Natural killer cell (primary cell): ENCODE measurements at regions not wholly inside any gene's neighbourhood (a gene's known extent, or its start where the extent isn't known, plus 50 kb on each side); places are given as distances from the start of the nearest gene placed in this dataset.
"Not testable (repeated sequence)": the region's sequence is repeated elsewhere in the genome, so short reads cannot be mapped to it uniquely, and the experiment has no call there.

ENCODE experiments used
- ATAC-seq, 3 donors: fragments of 150-1000 bp in 2 of 3; fragments of 200-7000 bp in 1 of 3; cut with Tn5 transposase; 1 replicate in 1 of 3; 2 replicates in 2 of 3; pipeline ENCODE4 v1.10.0; 2021; ENCODE audit warnings: mild to moderate bottlenecking in 2 of 3, moderate library complexity in 2 of 3
- DNase-seq, 2 donors: peaks; one replicate each; pipeline versions ENCODE4 v3.0.0 to v3.0.0-alpha.2; 2013 to 2021; ENCODE audit warnings: mixed read lengths in 1 of 2
- H3K27ac ChIP-seq: one replicate; pipeline ENCODE4 v1.5.1; 2013; ENCODE audit warnings: mild to moderate bottlenecking, low read length
- H3K27me3 ChIP-seq: one replicate; pipeline ENCODE4 v1.6.1; 2013; ENCODE audit warnings: low read length; ENCODE audit not compliant: control insufficient read depth, insufficient read depth
- H3K36me3 ChIP-seq: one replicate; pipeline ENCODE4 v1.6.1; 2013; ENCODE audit warnings: low read length; ENCODE audit not compliant: control insufficient read depth, insufficient read depth
- H3K4me1 ChIP-seq: one replicate; pipeline ENCODE4 v1.6.1; 2013; ENCODE audit warnings: low read length; ENCODE audit not compliant: control insufficient read depth, insufficient read depth
- H3K4me3 ChIP-seq: one replicate; pipeline ENCODE4 v1.5.1; 2013; ENCODE audit warnings: low read length
- H3K9me3 ChIP-seq: one replicate; pipeline ENCODE4 v1.6.1; 2013; ENCODE audit warnings: low read length; ENCODE audit not compliant: control insufficient read depth, insufficient read depth
- H3K27ac Mint-ChIP-seq, 2 donors: one replicate each; pipeline ENCODE4 v1.8.0; 2022; ENCODE audit warnings: mild to moderate bottlenecking in 2 of 2, mixed read lengths in 2 of 2, moderate library complexity in 1 of 2
- H3K27me3 Mint-ChIP-seq, 2 donors: one replicate each; pipeline ENCODE4 v1.8.0; 2022; ENCODE audit warnings: low read depth in 2 of 2, mixed read lengths in 2 of 2
- H3K36me3 Mint-ChIP-seq: one replicate; pipeline ENCODE4 v1.8.0; 2022; ENCODE audit warnings: mixed read lengths
- H3K4me1 Mint-ChIP-seq, 2 donors: one replicate each; pipeline ENCODE4 v1.8.0; 2022; ENCODE audit warnings: mixed read lengths in 2 of 2
- H3K4me3 Mint-ChIP-seq: one replicate; pipeline ENCODE4 v1.8.0; 2022; ENCODE audit warnings: mild to moderate bottlenecking, moderate library complexity, mixed read lengths
- H3K9me3 Mint-ChIP-seq, 2 donors: one replicate each; pipeline ENCODE4 v1.8.0; 2022; ENCODE audit warnings: mixed read lengths in 2 of 2
- CTCF ChIP-seq: fragments of 200-600 bp; IDR thresholded peaks from one replicate; pipeline ENCODE4 v1.8.0; 2022; ENCODE audit warnings: antibody characterized with exemption
- WGBS: methylation state at CpG from one replicate; pipeline ENCODE4 v1.1.7; 2013; ENCODE audit warnings: missing lambda C conversion rate; ENCODE audit not compliant: insufficient coverage; 5-methylcytosine and 5-hydroxymethylcytosine counted together
- intact Hi-C: fragments of 100-400 bp; cut with micrococcal nuclease; formaldehyde crosslinking; loops from one replicate; pipeline ENCODE4 v1.14.2; 2022

GRCh38 chrY:7343261-7343660, 431.7 kb upstream of the AMELY start:
- Histone ChIP-seq H3K9me3 (no peaks in the 10 kb centered on the region), H3K27me3 (no peaks in the 10 kb centered on the region), H3K4me3 (no peak overlapping the region), H3K4me1 (peaks cover 23% of the 10 kb centered on the region), H3K27ac (no peak overlapping the region), H3K36me3 (peaks cover 19% of the 10 kb centered on the region)
- Mint-ChIP-seq H3K27me3 (no peaks in the 10 kb centered on the region), H3K4me3 (no peak overlapping the region), H3K9me3 (no peaks in the 10 kb centered on the region), H3K36me3 (no peaks in the 10 kb centered on the region), H3K27ac (no peak overlapping the region), H3K4me1 (peaks cover 0 to 16% of the 10 kb centered on the region in 2 donors)
- intact Hi-C loops: no loop called here
- no peak for TF ChIP-seq CTCF
- DNase-seq (no peak), ATAC-seq (no peak)
- 65% methylated on average over 2 of the region's 4 CpGs for WGBS

GRCh38 chrY:7342732-7343131, 431.2 kb upstream of the AMELY start:
- H3K36me3 Mint-ChIP-seq, ATAC-seq, H3K4me3 Mint-ChIP-seq, H3K4me3 ChIP-seq, H3K27me3 Mint-ChIP-seq, H3K27me3 ChIP-seq, H3K9me3 Mint-ChIP-seq, H3K9me3 ChIP-seq, H3K27ac ChIP-seq, H3K27ac Mint-ChIP-seq, DNase-seq, intact Hi-C loops: not testable (repeated sequence)
- WGBS: 77% methylated on average over 14 of the region's 16 CpGs
- Histone ChIP-seq H3K4me1 (peaks cover 23% of the 10 kb centered on the region), H3K36me3 (peaks cover 23% of the 10 kb centered on the region)
- peaks cover 0 to 20% of the 10 kb centered on the region in 2 donors for H3K4me1 Mint-ChIP-seq

- no peaks in the 10 kb centered on the region for H3K27me3 ChIP-seq
- H3K4me3 ChIP-seq: no peak overlapping the region
- Mint-ChIP-seq H3K9me3 (no peaks in the 10 kb centered on the region), H3K4me1 (peaks cover 0 to 24% of the 10 kb centered on the region in 2 donors), H3K36me3 (no peaks in the 10 kb centered on the region), H3K27ac (peak overlapping the region in 1 of 2 donors; percentile 83), H3K4me3 (no peak overlapping the region), H3K27me3 (no peaks in the 10 kb centered on the region)
- DNase-seq (peak in 1 of 2 donors; percentile 64), ATAC-seq (peak in 2 of 3 donors; percentile 58 to 73)
- peaks cover 24% of the 10 kb centered on the region for H3K36me3 ChIP-seq
- no peak for TF ChIP-seq CTCF
- 8% methylated on average over 4 of the region's 7 CpGs for WGBS
- peak overlapping the region; percentile 67 for H3K27ac ChIP-seq
- H3K9me3 ChIP-seq: no peaks in the 10 kb centered on the region
- peaks cover 26% of the 10 kb centered on the region for H3K4me1 ChIP-seq
- intact Hi-C loops: no loop called here
Measured at GRCh38 chrY:7339391-7340087, 428.0 kb upstream of the AMELY start.

- H3K4me1 Mint-ChIP-seq: peaks cover 0 to 35% of the 10 kb centered on the region in 2 donors
- peaks cover 26% of the 10 kb centered on the region for H3K4me1 ChIP-seq
- no peak for TF ChIP-seq CTCF
- no peaks in the 10 kb centered on the region for H3K9me3 Mint-ChIP-seq
- ATAC-seq (no peak), DNase-seq (peak in 1 of 2 donors; percentile 33)
- 93% methylated on average over 7 of the region's 13 CpGs for WGBS
- H3K4me3 ChIP-seq: no peak overlapping the region
- H3K27me3 Mint-ChIP-seq: no peaks in the 10 kb centered on the region
- H3K27ac Mint-ChIP-seq: peak overlapping the region in 1 of 2 donors; percentile 48
- H3K36me3 ChIP-seq: peaks cover 17% of the 10 kb centered on the region
- no peak overlapping the region for H3K27ac ChIP-seq
- H3K36me3 Mint-ChIP-seq: no peaks in the 10 kb centered on the region
- intact Hi-C loops: no loop called here
- no peaks in the 10 kb centered on the region for H3K27me3 ChIP-seq
- no peak overlapping the region for H3K4me3 Mint-ChIP-seq
- H3K9me3 ChIP-seq: no peaks in the 10 kb centered on the region
Measured at GRCh38 chrY:7336023-7336873, 424.7 kb upstream of the AMELY start.
